ENCODE measurements at regions not wholly inside any gene's neighbourhood (a gene's known extent, or its start where the extent isn't known, plus 50 kb on each side); places are given as distances from the start of the nearest gene placed in this dataset.

- TF ChIP-seq CTCF (IDR thresholded peaks at IDR 0.05): no peak
- no peak for TF ChIP-seq POLR2A (IDR thresholded peaks at IDR 0.05)
Measured at GRCh38 chr7:66453340-66453739, 175.3 kb upstream of the KCTD7 start.
